HG03135 (cell line): ENCODE measurements at regions not wholly inside any gene's neighbourhood (a gene's known extent, or its start where the extent isn't known, plus 50 kb on each side); places are given as distances from the start of the nearest gene placed in this dataset.
A peak's percentile ranks its signal among the peaks of the same experiment; 100 is the strongest.

Source experiments
- ATAC-seq: cut with Tn5 transposase; IDR thresholded peaks from one replicate; pipeline ENCODE4 v1.9.1; 2021; ENCODE audit warnings: mild to moderate bottlenecking, moderate library complexity; ENCODE audit not compliant: unreplicated experiment

GRCh38 chr4:153137159-153137558 is 67.1 kb upstream of the TRIM2 start:
- ATAC-seq = no peak

DNA sequence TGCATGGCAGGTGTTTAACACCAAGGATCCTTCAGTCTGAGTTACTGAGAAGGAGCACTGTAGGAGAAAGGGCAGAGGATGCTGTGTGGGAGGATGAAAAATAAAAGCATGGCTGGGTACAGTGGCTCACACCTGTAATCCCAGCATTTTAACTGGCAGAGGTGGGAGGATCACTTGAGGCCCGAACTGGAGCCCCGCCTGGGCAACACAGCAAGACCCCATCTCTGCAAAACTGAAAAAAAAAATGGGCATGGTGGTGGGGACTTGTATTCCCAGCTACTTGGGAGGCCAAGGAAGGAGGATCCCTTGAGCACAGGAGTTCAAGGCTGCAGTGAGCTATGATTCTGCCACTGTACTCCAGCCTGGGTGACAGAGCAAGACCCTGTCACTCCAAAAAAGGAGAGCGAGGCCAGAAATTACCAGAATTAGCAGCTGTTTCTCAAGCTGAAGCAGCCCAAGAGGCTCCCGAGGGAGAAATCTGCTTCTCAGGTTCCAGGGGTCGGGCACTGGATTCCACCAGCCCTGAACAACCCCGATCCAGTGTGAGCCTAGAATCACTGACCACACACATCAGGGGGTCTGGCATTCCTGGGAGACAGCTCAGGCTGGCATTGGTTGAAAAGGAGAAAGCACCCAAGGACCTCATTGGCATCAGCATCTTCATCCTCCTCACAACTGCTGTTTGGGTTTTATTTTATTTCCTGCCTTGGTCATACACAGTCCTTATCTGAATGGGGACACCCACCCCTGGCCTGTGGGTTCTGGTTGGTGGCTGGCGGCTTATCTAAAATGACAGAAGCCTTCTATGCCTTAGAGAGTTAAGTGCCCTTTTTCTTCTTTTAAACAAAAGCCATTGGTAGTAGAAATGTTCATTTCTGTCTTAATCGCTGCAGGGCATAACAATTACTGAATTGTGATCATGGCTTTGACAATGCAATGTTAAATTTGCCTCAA is 66.3 kb upstream of the TRIM2 start:
- no peak for ATAC-seq

- ATAC-seq = no peak
Measured at GRCh38 chr4:153138736-153139135, 65.5 kb upstream of the TRIM2 start.

DNA sequence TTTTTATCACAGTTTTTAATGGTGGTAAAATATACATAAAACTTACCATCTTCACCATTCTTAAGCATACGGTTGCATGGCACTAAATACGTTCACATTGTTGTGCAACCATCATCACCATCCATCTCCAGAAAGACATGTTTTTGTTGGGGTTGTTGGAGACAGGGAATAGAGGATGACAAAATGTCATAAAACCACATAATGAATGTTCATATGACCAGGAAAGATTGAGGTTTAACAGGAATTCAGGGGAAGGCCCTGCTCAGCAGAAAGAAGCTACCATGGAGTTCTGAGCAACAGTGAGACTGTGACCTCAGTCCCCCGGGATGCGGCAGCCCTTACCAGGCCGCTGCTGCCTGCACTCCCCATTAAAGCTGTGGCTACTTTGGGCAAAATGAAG is 63.9 kb upstream of the TRIM2 start:
- no peak for ATAC-seq

DNA sequence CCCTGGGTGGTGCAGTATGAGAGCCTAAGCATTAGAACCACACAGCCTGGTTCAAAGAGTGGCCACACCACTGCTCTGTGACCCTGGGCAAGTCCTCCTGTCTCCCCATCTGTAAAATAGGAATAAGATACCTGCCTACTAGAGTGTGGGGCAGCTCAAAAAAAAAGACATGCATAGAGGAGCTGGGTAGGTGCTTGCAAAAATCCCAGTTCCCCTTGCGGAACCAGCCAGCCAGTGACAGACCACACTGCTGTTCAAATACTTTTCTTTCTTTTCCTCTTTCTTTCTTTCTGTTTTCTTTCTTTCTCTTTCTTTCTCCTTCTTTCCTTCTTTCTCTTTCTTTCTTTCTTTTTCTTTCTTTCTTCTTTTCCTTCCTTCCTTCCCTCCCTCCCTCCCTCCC is 63.0 kb upstream of the TRIM2 start:
- ATAC-seq = no peak

DNA sequence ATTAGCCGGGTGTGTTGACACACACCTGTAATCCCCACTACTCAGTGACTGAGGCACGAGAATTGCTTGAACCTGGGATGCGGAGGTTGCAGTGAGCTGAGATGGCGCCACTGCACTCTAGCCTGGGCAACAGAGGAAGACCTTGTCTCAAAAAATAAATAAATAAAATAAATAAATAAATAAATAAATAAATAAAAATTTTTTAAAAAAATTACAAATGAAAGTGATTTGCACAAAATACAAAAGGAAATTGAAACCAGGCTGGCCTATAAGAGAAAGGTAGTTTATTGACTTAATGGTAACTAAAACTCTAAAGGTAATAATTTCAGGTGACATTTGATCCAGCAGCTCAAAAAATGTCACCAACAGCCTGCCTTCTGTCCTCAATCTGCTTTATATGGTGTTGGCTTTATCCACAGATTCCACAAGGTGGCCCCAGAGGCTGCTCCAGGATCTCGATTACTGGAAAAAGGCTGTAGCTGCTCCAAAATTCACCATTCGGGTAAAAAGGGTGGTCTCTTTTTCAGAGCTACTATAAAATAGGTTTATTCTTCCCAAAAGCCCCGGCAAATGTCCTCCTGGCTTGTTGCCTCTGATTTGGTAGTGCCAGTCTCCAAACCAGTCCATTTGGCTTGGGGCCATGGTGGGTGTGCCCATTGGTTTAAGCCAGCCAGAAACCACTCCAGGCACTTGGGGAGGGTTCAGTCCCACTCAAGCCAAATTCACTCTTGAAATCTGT is 61.4 kb upstream of the TRIM2 start:
- ATAC-seq = no peak

- ATAC-seq = no peak
Measured at GRCh38 chr4:153143527-153144348, 60.5 kb upstream of the TRIM2 start.

GRCh38 chr4:153146031-153146430 is 58.2 kb upstream of the TRIM2 start:
- ATAC-seq = no peak

GRCh38 chr4:153146961-153147360 is 57.3 kb upstream of the TRIM2 start:
- ATAC-seq = no peak

DNA sequence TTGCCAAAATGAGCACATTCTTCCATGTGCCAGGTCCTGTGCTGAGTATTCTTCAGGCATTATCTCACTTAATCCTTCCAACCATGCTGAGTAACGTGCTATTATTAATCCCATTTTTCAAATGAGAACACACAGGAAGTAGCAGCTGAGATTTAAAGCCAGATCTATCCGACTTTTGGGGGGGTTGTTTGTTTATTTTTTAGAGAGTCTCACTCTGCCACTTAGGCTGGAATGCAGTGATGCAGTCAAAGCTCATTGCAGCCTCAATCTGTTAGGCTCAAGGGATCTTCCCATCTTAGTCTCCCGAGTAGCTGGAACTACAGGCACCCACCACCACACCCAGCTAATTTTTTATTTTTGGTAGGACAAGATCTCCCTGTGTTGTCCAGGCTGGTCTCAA is 55.5 kb upstream of the TRIM2 start:
- no peak for ATAC-seq

DNA sequence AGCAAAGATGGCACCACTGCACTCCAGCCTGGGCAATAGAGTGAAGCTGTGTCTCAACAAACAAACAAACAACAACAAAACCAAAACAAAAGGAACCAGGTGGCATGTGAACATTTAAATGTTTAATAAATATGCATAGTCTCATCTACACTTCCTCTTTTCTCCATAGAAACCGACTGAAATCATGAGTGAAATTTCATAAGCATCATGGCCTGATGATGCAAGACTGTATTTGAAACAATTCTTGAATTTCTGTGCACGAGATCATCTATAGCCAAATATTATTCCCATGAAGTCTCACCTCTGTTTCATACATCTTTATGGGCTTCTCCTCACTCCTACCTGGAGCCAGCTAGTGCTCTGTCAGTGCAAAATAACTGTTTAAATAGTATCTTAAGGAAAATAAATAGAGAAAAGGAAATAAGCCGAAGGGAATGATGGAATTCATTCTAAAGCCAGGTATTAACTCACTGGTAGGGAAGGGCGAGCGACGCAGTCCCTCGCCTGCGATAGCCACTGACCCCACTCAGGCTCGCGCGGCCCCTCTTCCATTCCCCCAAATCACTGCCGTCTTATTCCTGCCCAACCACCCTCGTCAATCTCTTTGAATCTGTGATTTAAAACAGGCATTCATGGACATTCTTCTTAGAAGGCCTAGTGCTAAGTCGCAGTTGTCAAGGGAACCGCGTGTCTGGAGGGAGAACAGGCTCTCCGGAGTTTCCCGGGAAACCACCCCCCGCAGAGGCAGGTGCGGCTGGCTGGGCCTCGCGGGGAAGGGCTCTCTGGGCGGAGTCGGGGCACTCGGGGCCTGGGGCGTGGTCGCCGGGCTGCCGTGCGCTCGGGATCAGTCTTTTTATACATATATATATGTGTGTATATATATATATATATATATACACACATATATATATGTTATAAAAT is 52.4 kb upstream of the TRIM2 start:
- ATAC-seq = no peak

GRCh38 chr4:153152501-153153338 is 51.5 kb upstream of the TRIM2 start:
- peak; percentile 17 for ATAC-seq

GRCh38 chr4:153153339-153153871 is 50.8 kb upstream of the TRIM2 start:
- ATAC-seq = peak; percentile 68

- no peak for ATAC-seq
Measured at GRCh38 chr4:153154007-153154975, 50.0 kb upstream of the TRIM2 start.
